Heart right ventricle (tissue), 16 donors: ENCODE measurements at regions not wholly inside any gene's neighbourhood (a gene's known extent, or its start where the extent isn't known, plus 50 kb on each side); places are given as distances from the start of the nearest gene placed in this dataset.

ENCODE experiments used
- ATAC-seq, 8 donors: fragments of 200-7000 bp; cut with Tn5 transposase; one replicate each; pipeline ENCODE4 v1.9.1; 2020; ENCODE audit warnings: mild to moderate bottlenecking in 8 of 8, moderate library complexity in 8 of 8, moderate number of reproducible peaks in 1 of 8
- DNase-seq, 2 donors: peaks; one replicate each; pipeline ENCODE4 v3.0.0-alpha.2; 2020
- H3K27ac ChIP-seq, 10 donors: fragments of 200-600 bp; sonication (generic) in 2 of 10; one replicate each; pipeline versions ENCODE4 v1.5.0 to v1.8.0; 2020 to 2022; ENCODE audit warnings: mild to moderate bottlenecking in 3 of 10
- H3K27me3 ChIP-seq, 7 donors: fragments of 200-600 bp; one replicate each; pipeline ENCODE4 v1.8.0; 2021 to 2022; ENCODE audit warnings: mild to moderate bottlenecking in 2 of 7
- H3K36me3 ChIP-seq, 9 donors: fragments of 200-600 bp; sonication (generic) in 1 of 9; one replicate each; pipeline versions ENCODE4 v1.5.0 to v1.8.0; 2020 to 2022; ENCODE audit warnings: mild to moderate bottlenecking in 2 of 9
- H3K4me1 ChIP-seq, 9 donors: fragments of 200-600 bp; sonication (generic) in 1 of 9; one replicate each; pipeline versions ENCODE4 v1.5.0 to v1.8.0; 2020 to 2022; ENCODE audit warnings: mild to moderate bottlenecking in 4 of 9
- H3K4me3 ChIP-seq, 10 donors: fragments of 200-600 bp; sonication (generic) in 2 of 10; one replicate each; pipeline versions ENCODE4 v1.5.0 to v1.8.0; 2020 to 2022; ENCODE audit warnings: mild to moderate bottlenecking in 7 of 10, moderate library complexity in 2 of 10
- H3K9me3 ChIP-seq, 11 donors: fragments of 200-600 bp in 10 of 11; sonication (generic) in 2 of 11; one replicate each; pipeline versions ENCODE4 v1.5.0 to v1.8.0; 2013 to 2022; ENCODE audit warnings: mild to moderate bottlenecking in 2 of 11, control low read depth in 1 of 11, moderate library complexity in 1 of 11
- CTCF ChIP-seq, 9 donors: fragments of 200-600 bp; sonication (generic) in 2 of 9; IDR thresholded peaks; one replicate each; pipeline versions ENCODE4 v1.5.0 to v1.8.0; 2021 to 2022; ENCODE audit warnings: antibody characterized with exemption in 9 of 9, mild to moderate bottlenecking in 5 of 9, moderate library complexity in 1 of 9
- WGBS, 2 donors: extraction: QIAGEN DNeasy Blood & Tissue Kit; methylation state at CpG; one replicate each; pipeline ENCODE4 v1.1.7; 2013; ENCODE audit warnings: inconsistent platforms in 1 of 2; 5-methylcytosine and 5-hydroxymethylcytosine counted together
- intact Hi-C, 10 donors: fragments of 100-400 bp; cut with DNase I; formaldehyde crosslinking; loops; one replicate each; pipeline versions ENCODE4 v1.11.1 to v1.14.2; 2022
- donor health status: Arrhythmogenic right ventricular cardiomyopathy.
- donor health status: ischemic (EF 13 %, LVEDD 7.1; RV severe dilation, severe dysfunction).
- donor health status: healthy with polysubstance abuse.
- donor health status: DM: no; HTN: yes; CAD: no.
- donor health status: DM: no; HTN: no; CAD: no.
- donor health status: ischemic (EF 25% LVEDD 6.9; RV normal size, moderate dysfunction).
- donor health status: ischemic (EF 25% LVEDD 5.7; RV mildly dilated, moderate dysfunction).
- donor health status: healthy.
- donor health status: DM: yes; HTN: yes; CAD: no.
- donor health status: Ischemic cardiomyopathy.
- donor health status: ischemic (EF 35%, LVEDD 5.7; RV mildly dilated, moderate dysfunction).
- donor health status: nonischemic (EF 11% LVEDD 7.7; RV severe dilation, severe dysfunction).
- donor health status: DM: yes; HTN: yes; CAD: no.
- donor health status: PGD.
- donor health status: ischemic (EF 29% LVEDD 5.4; RV normal size, mild dysfunction).
- donor health status: nonischemic (EF 23%, LVEDD 6.1; RV moderate dilation, normal function).

GRCh38 chr10:10803278-10803677 is 214.4 kb upstream of the CELF2 start:
- intact Hi-C loops, result loop anchor here in 2 of 10 donors (5.0 kb wide), 2 partner anchors 69 to 214 kb away; partner anchors contain the start of gene CELF2 (in 1 of the 2)
- Histone ChIP-seq H3K27me3 (no peaks in the 10 kb centered on the region), H3K9me3 (peaks cover 0 to 12% (median 0%) of the 10 kb centered on the region in 11 donors), H3K27ac (peak overlapping the region in 9 of 10 donors; percentile 0 to 93 (median 74)), H3K4me3 (no peak overlapping the region), H3K36me3 (no peaks in the 10 kb centered on the region), H3K4me1 (peaks cover 0 to 58% (median 20%) of the 10 kb centered on the region in 9 donors)
- no peak for TF ChIP-seq CTCF (IDR thresholded peaks at IDR 0.05)
- DNase-seq (peak in 1 of 2 donors; percentile 67), ATAC-seq (peak; percentile 73 to 92 (median 84))
- WGBS, 2 donors, result 28 to 39% methylated on average over 1 of the region's 1 CpG

- intact Hi-C loops, result loop anchor here in 2 of 10 donors (5.0 kb wide), 2 partner anchors 68 to 213 kb away; partner anchors contain the start of gene CELF2 (in 1 of the 2)
- H3K27me3 ChIP-seq, result no peaks in the 10 kb centered on the region
- no peak for DNase-seq
- H3K4me3 ChIP-seq, result no peak overlapping the region
- peak overlapping the region in 8 of 10 donors; percentile 36 to 93 (median 75) for H3K27ac ChIP-seq
- no peaks in the 10 kb centered on the region for H3K36me3 ChIP-seq
- peaks cover 0 to 12% (median 0%) of the 10 kb centered on the region in 11 donors for H3K9me3 ChIP-seq
- peaks cover 0 to 51% (median 20%) of the 10 kb centered on the region in 9 donors for H3K4me1 ChIP-seq
- ATAC-seq, result no peak
- TF ChIP-seq CTCF (IDR thresholded peaks at IDR 0.05), result no peak
Observed at GRCh38 chr10:10804061-10804460, 213.6 kb upstream of the CELF2 start.

- peak overlapping the region in 6 of 10 donors; percentile 20 to 50 (median 34) for H3K27ac ChIP-seq
- peaks cover 0 to 12% (median 0%) of the 10 kb centered on the region in 11 donors for H3K9me3 ChIP-seq
- peaks cover 0 to 45% (median 20%) of the 10 kb centered on the region in 9 donors for H3K4me1 ChIP-seq
- H3K36me3 ChIP-seq, result no peaks in the 10 kb centered on the region
- peak in 4 of 8 donors; percentile 26 to 68 (median 52) for ATAC-seq
- no peak for TF ChIP-seq CTCF (IDR thresholded peaks at IDR 0.05)
- WGBS, 2 donors, result 49% methylated on average over 7 of the region's 7 CpGs
- no peak overlapping the region for H3K4me3 ChIP-seq
- intact Hi-C loops, result loop anchor here in 2 of 10 donors (5.0 kb wide), 2 partner anchors 67 to 212 kb away; partner anchors contain the start of gene CELF2 (in 1 of the 2)
- no peak for DNase-seq
- H3K27me3 ChIP-seq, result no peaks in the 10 kb centered on the region
Observed at GRCh38 chr10:10804998-10805740, 212.5 kb upstream of the CELF2 start.

DNA sequence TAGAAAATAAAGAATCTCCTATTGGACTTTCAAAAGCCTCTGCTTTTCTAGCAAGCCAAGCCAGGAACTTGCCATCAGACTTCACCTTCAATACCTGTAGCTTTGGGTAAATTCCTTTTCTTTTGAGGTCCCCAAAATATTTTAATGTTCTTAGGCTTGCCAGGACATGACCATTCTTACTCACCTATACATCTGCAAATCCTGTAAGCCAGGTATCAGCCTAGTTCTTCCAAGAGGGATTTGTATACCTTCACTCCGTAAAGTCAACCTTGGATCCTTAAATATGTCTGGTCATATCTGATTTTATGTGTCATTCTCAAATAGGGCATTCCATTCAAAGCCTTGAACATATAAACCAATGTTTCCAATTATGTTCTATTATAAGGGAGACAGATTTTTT is 210.6 kb upstream of the CELF2 start:
- H3K4me1 ChIP-seq, result peaks cover 0 to 35% (median 20%) of the 10 kb centered on the region in 9 donors
- 97 to 98% methylated on average over 1 of the region's 1 CpG for WGBS, 2 donors

More for the DNA sequence above, 210.6 kb upstream of the CELF2 start:
- no peak for TF ChIP-seq CTCF (IDR thresholded peaks at IDR 0.05)
- Histone ChIP-seq H3K36me3 (no peaks in the 10 kb centered on the region), H3K27me3 (no peaks in the 10 kb centered on the region), H3K9me3 (peaks cover 0 to 2% (median 0%) of the 10 kb centered on the region in 11 donors), H3K4me3 (no peak overlapping the region), H3K27ac (no peak overlapping the region)
- DNase-seq (no peak), ATAC-seq (no peak)
- intact Hi-C loops, result no loop called here
